IPS-20b (cell line): ENCODE measurements at regions not wholly inside any gene's neighbourhood (a gene's known extent, or its start where the extent isn't known, plus 50 kb on each side); places are given as distances from the start of the nearest gene placed in this dataset.
"Not testable (repeated sequence)": the region's sequence is repeated elsewhere in the genome, so short reads cannot be mapped to it uniquely, and the experiment has no call there.

Experiments used
- H3K27ac ChIP-seq: one replicate; pipeline ENCODE4 v1.5.1; 2013; ENCODE audit warnings: low read length
- H3K27me3 ChIP-seq: 2 replicates; pipeline ENCODE4 v1.6.1; 2013; ENCODE audit warnings: mild to moderate bottlenecking, low read length, inconsistent platforms; ENCODE audit not compliant: insufficient read depth
- H3K36me3 ChIP-seq: 2 replicates; pipeline ENCODE4 v1.6.1; 2013; ENCODE audit warnings: low read depth, mild to moderate bottlenecking, inconsistent platforms, low read length, moderate library complexity; ENCODE audit not compliant: insufficient read depth
- H3K4me1 ChIP-seq: 2 replicates; pipeline ENCODE4 v1.6.1; 2013; ENCODE audit warnings: mild to moderate bottlenecking, control low read depth, inconsistent platforms, low read length, moderate library complexity; ENCODE audit not compliant: insufficient read depth
- H3K4me3 ChIP-seq: 2 replicates; pipeline ENCODE4 v1.5.1; 2013; ENCODE audit warnings: mild to moderate bottlenecking, low read length, inconsistent platforms
- H3K9ac ChIP-seq: 2 replicates; pipeline ENCODE4 v1.6.1; 2013; ENCODE audit warnings: low read depth, mild to moderate bottlenecking, inconsistent platforms, low read length, moderate library complexity
- H3K9me3 ChIP-seq: 2 replicates; pipeline ENCODE4 v1.6.1; 2013; ENCODE audit warnings: mild to moderate bottlenecking, low read depth, low read length, inconsistent platforms; ENCODE audit not compliant: insufficient read depth

- H3K27me3 ChIP-seq: no peaks in the 10 kb centered on the region
- H3K9ac ChIP-seq: no peak overlapping the region
- H3K9me3 ChIP-seq: no peaks in the 10 kb centered on the region
- no peaks in the 10 kb centered on the region for H3K36me3 ChIP-seq
- H3K4me1 ChIP-seq: no peaks in the 10 kb centered on the region
- no peak overlapping the region for H3K27ac ChIP-seq
- H3K4me3 ChIP-seq: no peak overlapping the region
These were observed 326.7 kb upstream of the MAP2 start for GRCh38 chr2:209097168-209097567.

- no peaks in the 10 kb centered on the region for H3K4me1 ChIP-seq
- no peaks in the 10 kb centered on the region for H3K27me3 ChIP-seq
- H3K9ac ChIP-seq: no peak overlapping the region
- H3K4me3 ChIP-seq: no peak overlapping the region
- H3K36me3 ChIP-seq: no peaks in the 10 kb centered on the region
- no peak overlapping the region for H3K27ac ChIP-seq
- no peaks in the 10 kb centered on the region for H3K9me3 ChIP-seq
These were observed 321.5 kb upstream of the MAP2 start for GRCh38 chr2:209102319-209102718.

GRCh38 chr2:209113026-209113425 is 310.8 kb upstream of the MAP2 start:
- H3K4me3 ChIP-seq: no peak overlapping the region
- H3K9ac ChIP-seq: no peak overlapping the region
- no peaks in the 10 kb centered on the region for H3K27me3 ChIP-seq
- no peak overlapping the region for H3K27ac ChIP-seq
- H3K9me3 ChIP-seq: no peaks in the 10 kb centered on the region
- H3K4me1 ChIP-seq: peaks cover 11% of the 10 kb centered on the region; the same call in 1 of the 2 replicates
- H3K36me3 ChIP-seq: no peaks in the 10 kb centered on the region

- no peak overlapping the region for H3K4me3 ChIP-seq
- no peak overlapping the region for H3K9ac ChIP-seq
- H3K9me3 ChIP-seq: no peaks in the 10 kb centered on the region
- H3K27me3 ChIP-seq: no peaks in the 10 kb centered on the region
- H3K27ac ChIP-seq: no peak overlapping the region
- H3K4me1 ChIP-seq: peaks cover 11% of the 10 kb centered on the region; the same call in 1 of the 2 replicates
- no peaks in the 10 kb centered on the region for H3K36me3 ChIP-seq
These were observed 309.1 kb upstream of the MAP2 start for GRCh38 chr2:209114588-209115240.

GRCh38 chr2:209121691-209122090 is 302.2 kb upstream of the MAP2 start:
- Histone ChIP-seq H3K9me3 (no peaks in the 10 kb centered on the region), H3K27ac (no peak overlapping the region), H3K36me3 (no peaks in the 10 kb centered on the region), H3K27me3 (no peaks in the 10 kb centered on the region), H3K4me3 (no peak overlapping the region), H3K9ac (no peak overlapping the region), H3K4me1 (no peaks in the 10 kb centered on the region)

GRCh38 chr2:209125291-209125690 is 298.6 kb upstream of the MAP2 start:
- Histone ChIP-seq H3K9ac (no peak overlapping the region), H3K27ac (no peak overlapping the region), H3K27me3 (no peaks in the 10 kb centered on the region), H3K4me1 (no peaks in the 10 kb centered on the region), H3K4me3 (no peak overlapping the region), H3K9me3 (no peaks in the 10 kb centered on the region), H3K36me3 (no peaks in the 10 kb centered on the region)

- Histone ChIP-seq H3K36me3 (no peaks in the 10 kb centered on the region), H3K27ac (no peak overlapping the region), H3K9me3 (no peaks in the 10 kb centered on the region), H3K4me3 (no peak overlapping the region), H3K9ac (peak overlapping the region; percentile 19; the same call in 1 of the 2 replicates), H3K27me3 (no peaks in the 10 kb centered on the region), H3K4me1 (peaks cover 34% of the 10 kb centered on the region; the same call in 1 of the 2 replicates)
These were observed 285.8 kb upstream of the MAP2 start for GRCh38 chr2:209138079-209138478.

- no peaks in the 10 kb centered on the region for H3K36me3 ChIP-seq
- H3K27me3 ChIP-seq: no peaks in the 10 kb centered on the region
These were observed 282.7 kb upstream of the MAP2 start for GRCh38 chr2:209141142-209141541.

GRCh38 chr2:209141818-209142217 is 282.0 kb upstream of the MAP2 start:
- no peak overlapping the region for H3K9ac ChIP-seq
- H3K4me1 ChIP-seq: peaks cover 49% of the 10 kb centered on the region
- H3K9me3 ChIP-seq: no peaks in the 10 kb centered on the region
- H3K4me3 ChIP-seq: no peak overlapping the region
- H3K27me3 ChIP-seq: no peaks in the 10 kb centered on the region
- no peaks in the 10 kb centered on the region for H3K36me3 ChIP-seq
- no peak overlapping the region for H3K27ac ChIP-seq

More at GRCh38 chr2:209141142-209141541, 282.7 kb upstream of the MAP2 start:
- Histone ChIP-seq H3K9me3 (no peaks in the 10 kb centered on the region), H3K27ac (no peak overlapping the region), H3K4me1 (peaks cover 42% of the 10 kb centered on the region; the same call in 1 of the 2 replicates), H3K9ac (no peak overlapping the region), H3K4me3 (no peak overlapping the region)

- H3K27ac ChIP-seq, H3K27me3 ChIP-seq, H3K9me3 ChIP-seq, H3K9ac ChIP-seq, H3K4me3 ChIP-seq, H3K36me3 ChIP-seq: not testable (repeated sequence)
- peaks cover 36% of the 10 kb centered on the region for H3K4me1 ChIP-seq
These were observed 278.6 kb upstream of the MAP2 start for GRCh38 chr2:209145220-209145691.

GRCh38 chr2:209145941-209146681 is 277.7 kb upstream of the MAP2 start:
- Histone ChIP-seq H3K9ac (peak overlapping the region; percentile 62; the same call in 1 of the 2 replicates), H3K27ac (peak overlapping the region; percentile 51), H3K27me3 (no peaks in the 10 kb centered on the region), H3K9me3 (no peaks in the 10 kb centered on the region), H3K36me3 (no peaks in the 10 kb centered on the region), H3K4me1 (peaks cover 31% of the 10 kb centered on the region), H3K4me3 (peak overlapping the region; percentile 36; the same call in 1 of the 2 replicates)
